H9 (cell line): ENCODE measurements at regions not wholly inside any gene's neighbourhood (a gene's known extent, or its start where the extent isn't known, plus 50 kb on each side); places are given as distances from the start of the nearest gene placed in this dataset.

ENCODE experiments used
- DNase-seq: peaks from one replicate; pipeline ENCODE4 v3.0.0-alpha.2; 2017
- H2AFZ ChIP-seq: one replicate; pipeline ENCODE4 v1.6.1; 2013; ENCODE audit warnings: mild to moderate bottlenecking, low read length, control low read depth, moderate library complexity
- H2AK5ac ChIP-seq: 2 replicates; pipeline ENCODE4 v1.6.1; 2013; ENCODE audit warnings: low read length, control low read depth, mixed read lengths; ENCODE audit not compliant: insufficient read length
- H2BK120ac ChIP-seq: one replicate; pipeline ENCODE4 v1.6.1; 2013; ENCODE audit warnings: low read depth, mild to moderate bottlenecking, low read length, control low read depth, inconsistent platforms; ENCODE audit not compliant: poor library complexity, severe bottlenecking
- H2BK12ac ChIP-seq: 2 replicates; pipeline ENCODE4 v1.6.1; 2013; ENCODE audit warnings: low read length, control low read depth, mixed read lengths, low read depth; ENCODE audit not compliant: insufficient read length
- H2BK15ac ChIP-seq: 2 replicates; pipeline ENCODE4 v1.6.1; 2013; ENCODE audit warnings: low read depth, low read length, control low read depth
- H2BK20ac ChIP-seq: one replicate; pipeline ENCODE4 v1.6.1; 2013; ENCODE audit warnings: low read depth, mild to moderate bottlenecking, low read length, control low read depth, inconsistent platforms; ENCODE audit not compliant: poor library complexity, severe bottlenecking
- H2BK5ac ChIP-seq: 2 replicates; pipeline ENCODE4 v1.6.1; 2013; ENCODE audit warnings: low read length, control low read depth, mixed read lengths; ENCODE audit not compliant: insufficient read length
- H3K14ac ChIP-seq: 2 replicates; pipeline ENCODE4 v1.6.1; 2013; ENCODE audit warnings: low read length, control low read depth; ENCODE audit not compliant: insufficient read depth
- H3K18ac ChIP-seq: 2 replicates; pipeline ENCODE4 v1.6.1; 2013; ENCODE audit warnings: low read depth, mild to moderate bottlenecking, mixed read lengths, low read length, control low read depth; ENCODE audit not compliant: insufficient read length
- H3K23ac ChIP-seq: 2 replicates; pipeline ENCODE4 v1.6.1; 2013; ENCODE audit warnings: low read length, control low read depth, mixed read lengths, low read depth; ENCODE audit not compliant: insufficient read length
- H3K23me2 ChIP-seq: 2 replicates; pipeline ENCODE4 v1.6.1; 2013; ENCODE audit warnings: low read depth, mild to moderate bottlenecking, mixed read lengths, low read length, control low read depth; ENCODE audit not compliant: insufficient read length, poor library complexity, severe bottlenecking
- H3K27ac ChIP-seq: 2 replicates; pipeline ENCODE4 v1.5.1; 2013; ENCODE audit warnings: low read length, control low read depth, mixed read lengths, low read depth; ENCODE audit not compliant: insufficient read length
- H3K27me3 ChIP-seq: 2 replicates; pipeline ENCODE4 v1.6.1; 2013; ENCODE audit warnings: low read length, control low read depth, inconsistent platforms; ENCODE audit not compliant: insufficient read depth
- H3K4ac ChIP-seq: 2 replicates; pipeline ENCODE4 v1.6.1; 2013; ENCODE audit warnings: low read depth, mild to moderate bottlenecking, control low read depth, inconsistent platforms, low read length, moderate library complexity
- H3K4me1 ChIP-seq: 2 replicates; pipeline ENCODE4 v1.6.1; 2013; ENCODE audit warnings: low read length, control low read depth, inconsistent platforms; ENCODE audit not compliant: insufficient read depth
- H3K4me2 ChIP-seq: 2 replicates; pipeline ENCODE4 v1.6.1; 2013; ENCODE audit warnings: low read length, control low read depth, mixed read lengths; ENCODE audit not compliant: insufficient read length, insufficient read depth
- H3K56ac ChIP-seq: 2 replicates; pipeline ENCODE4 v1.6.1; 2013; ENCODE audit warnings: low read depth, mild to moderate bottlenecking, mixed read lengths, low read length, control low read depth; ENCODE audit not compliant: insufficient read length
- H3K79me1 ChIP-seq: 2 replicates; pipeline ENCODE4 v1.6.1; 2013; ENCODE audit warnings: low read depth, mild to moderate bottlenecking, moderate library complexity, low read length, control low read depth, inconsistent platforms; ENCODE audit not compliant: insufficient read depth, poor library complexity, severe bottlenecking
- H3K79me2 ChIP-seq: 2 replicates; pipeline ENCODE4 v1.6.1; 2013; ENCODE audit warnings: low read length, control low read depth, inconsistent platforms; ENCODE audit not compliant: insufficient read depth
- H3K9ac ChIP-seq: 2 replicates; pipeline ENCODE4 v1.6.1; 2013; ENCODE audit warnings: low read length, control low read depth, mixed read lengths; ENCODE audit not compliant: insufficient read length; ENCODE audit errors: extremely low read depth
- H3K9me3 ChIP-seq: one replicate; pipeline ENCODE4 v1.6.1; 2013; ENCODE audit warnings: low read depth, low read length, inconsistent platforms; ENCODE audit not compliant: control insufficient read depth
- H3T11ph ChIP-seq: one replicate; pipeline ENCODE4 v1.6.1; 2013; ENCODE audit warnings: mild to moderate bottlenecking, low read length, control low read depth, inconsistent platforms
- H4K20me1 ChIP-seq: one replicate; pipeline ENCODE4 v1.6.1; 2013; ENCODE audit not compliant: control insufficient read depth, insufficient read length, insufficient read depth
- H4K5ac ChIP-seq: 2 replicates; pipeline ENCODE4 v1.6.1; 2013; ENCODE audit warnings: low read depth, mild to moderate bottlenecking, mixed read lengths, low read length, control low read depth; ENCODE audit not compliant: insufficient read length
- H4K8ac ChIP-seq: replicated peaks from 2 replicates; pipeline ENCODE4 v1.6.1; 2013; ENCODE audit warnings: low read length, control low read depth, mixed read lengths, low read depth; ENCODE audit not compliant: insufficient read length
- H4K91ac ChIP-seq: 2 replicates; pipeline ENCODE4 v1.6.1; 2013; ENCODE audit warnings: low read depth, mild to moderate bottlenecking, moderate library complexity, mixed read lengths, low read length, control low read depth; ENCODE audit not compliant: insufficient read length
- H3K27ac Mint-ChIP-seq, 3 experiments: 2 replicates in 2 of 3; 3 replicates in 1 of 3; pipeline ENCODE4 v1.8.0; 2020 to 2021; ENCODE audit warnings: mixed read lengths in 3 of 3, mild to moderate bottlenecking in 1 of 3, moderate library complexity in 1 of 3
- H3K27me3 Mint-ChIP-seq: 2 replicates; pipeline ENCODE4 v1.8.0; 2021; ENCODE audit warnings: low read depth, mild to moderate bottlenecking, moderate library complexity, mixed read lengths
- H3K36me3 Mint-ChIP-seq, 3 experiments: 2 replicates in 2 of 3; 3 replicates in 1 of 3; pipeline ENCODE4 v1.8.0; 2020 to 2021; ENCODE audit warnings: low read depth in 3 of 3, mixed read lengths in 3 of 3; ENCODE audit not compliant: insufficient read depth in 1 of 3
- H3K4me1 Mint-ChIP-seq, 2 experiments: 2 replicates each; pipeline ENCODE4 v1.8.0; 2020; ENCODE audit warnings: mixed read lengths in 2 of 2
- H3K4me3 Mint-ChIP-seq, 2 experiments: 2 replicates in 1 of 2; 3 replicates in 1 of 2; pipeline ENCODE4 v1.8.0; 2020 to 2021; ENCODE audit warnings: mild to moderate bottlenecking in 2 of 2, mixed read lengths in 2 of 2, moderate library complexity in 1 of 2
- H3K9me3 Mint-ChIP-seq, 2 experiments: 2 replicates in 1 of 2; 3 replicates in 1 of 2; pipeline ENCODE4 v1.8.0; 2020; ENCODE audit warnings: mild to moderate bottlenecking in 2 of 2, mixed read lengths in 2 of 2, moderate library complexity in 1 of 2
- TF ChIP-seq, protein P1 (sequence below): fragments of 200-600 bp; sonication (generic); conservative IDR thresholded peaks from 3 replicates; pipeline ENCODE4 v1.8.0; 2021; ENCODE audit warnings: antibody characterized with exemption, mild to moderate bottlenecking

- Mint-ChIP-seq H3K9me3 (peaks cover 0 to 6% of the 10 kb centered on the region in 2 experiments; a peak in 2 of 5 replicates), H3K27ac (no peak overlapping the region; a peak in 1 of 7 replicates), H3K4me3 (no peak overlapping the region; a peak in 1 of 5 replicates), H3K36me3 (no peaks in the 10 kb centered on the region), H3K4me1 (peaks cover 0 to 2% of the 10 kb centered on the region in 2 experiments; a peak in 1 of 4 replicates), H3K27me3 (peaks cover 2% of the 10 kb centered on the region)
- H4K20me1 ChIP-seq: peaks cover 3% of the 10 kb centered on the region
- H2BK15ac ChIP-seq: no peak overlapping the region
- no peaks in the 10 kb centered on the region for H3K79me1 ChIP-seq
- H4K8ac ChIP-seq: no peak overlapping the region
- no peak overlapping the region for H4K91ac ChIP-seq
- H3K4ac ChIP-seq: no peak overlapping the region
- no peaks in the 10 kb centered on the region for H3K4me1 ChIP-seq
- H3K4me2 ChIP-seq: no peak overlapping the region
- no peaks in the 10 kb centered on the region for H3K27me3 ChIP-seq
- H2BK120ac ChIP-seq: no peak overlapping the region
- H4K5ac ChIP-seq: no peak overlapping the region
- H2BK12ac ChIP-seq: no peak overlapping the region
- no peak overlapping the region for H3K18ac ChIP-seq
- no peak overlapping the region for H3K14ac ChIP-seq
- H3T11ph ChIP-seq: no peak overlapping the region
- no peak overlapping the region for H2AK5ac ChIP-seq
- H2AFZ ChIP-seq: no peak overlapping the region
- H3K27ac ChIP-seq: no peak overlapping the region
- no peaks in the 10 kb centered on the region for H3K23me2 ChIP-seq
- H3K79me2 ChIP-seq: no peaks in the 10 kb centered on the region
- no peak overlapping the region for H2BK20ac ChIP-seq
- TF ChIP-seq, protein P1, sequence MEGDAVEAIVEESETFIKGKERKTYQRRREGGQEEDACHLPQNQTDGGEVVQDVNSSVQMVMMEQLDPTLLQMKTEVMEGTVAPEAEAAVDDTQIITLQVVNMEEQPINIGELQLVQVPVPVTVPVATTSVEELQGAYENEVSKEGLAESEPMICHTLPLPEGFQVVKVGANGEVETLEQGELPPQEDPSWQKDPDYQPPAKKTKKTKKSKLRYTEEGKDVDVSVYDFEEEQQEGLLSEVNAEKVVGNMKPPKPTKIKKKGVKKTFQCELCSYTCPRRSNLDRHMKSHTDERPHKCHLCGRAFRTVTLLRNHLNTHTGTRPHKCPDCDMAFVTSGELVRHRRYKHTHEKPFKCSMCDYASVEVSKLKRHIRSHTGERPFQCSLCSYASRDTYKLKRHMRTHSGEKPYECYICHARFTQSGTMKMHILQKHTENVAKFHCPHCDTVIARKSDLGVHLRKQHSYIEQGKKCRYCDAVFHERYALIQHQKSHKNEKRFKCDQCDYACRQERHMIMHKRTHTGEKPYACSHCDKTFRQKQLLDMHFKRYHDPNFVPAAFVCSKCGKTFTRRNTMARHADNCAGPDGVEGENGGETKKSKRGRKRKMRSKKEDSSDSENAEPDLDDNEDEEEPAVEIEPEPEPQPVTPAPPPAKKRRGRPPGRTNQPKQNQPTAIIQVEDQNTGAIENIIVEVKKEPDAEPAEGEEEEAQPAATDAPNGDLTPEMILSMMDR: no peak
- no peak for DNase-seq
- no peak overlapping the region for H2BK5ac ChIP-seq
- no peaks in the 10 kb centered on the region for H3K9me3 ChIP-seq
- H3K23ac ChIP-seq: no peak overlapping the region
- H3K56ac ChIP-seq: no peak overlapping the region
- H3K9ac ChIP-seq: no peak overlapping the region
Measured at GRCh38 chr2:236706803-236707202, 137.2 kb downstream of the ACKR3 start.
